HCT116 (cell line): ENCODE measurements at regions not wholly inside any gene's neighbourhood (a gene's known extent, or its start where the extent isn't known, plus 50 kb on each side); places are given as distances from the start of the nearest gene placed in this dataset.
A peak's percentile ranks its signal among the peaks of the same experiment; 100 is the strongest.

Experiments
- ATAC-seq: fragments of 200-7000 bp; cut with Tn5 transposase; 2 replicates; pipeline ENCODE4 v1.9.1; 2020; ENCODE audit warnings: mild to moderate bottlenecking, moderate library complexity
- BruUV-seq: library from RNA; stranded (reverse); fragments of 400-500 nt; replicated peaks from 2 replicates; lab custom pipeline; 2021; lab: Mats Ljungman, UMichigan
- CTCF ChIA-PET: fragments of 300-600 bp; sonication (Branson Sonifier 250); formaldehyde crosslinking; loops from one replicate; lab custom pipeline; 2021; ENCODE audit warnings: antibody characterized with exemption; lab: Charles Lee
- POLR2A ChIA-PET: fragments of 300-600, 350-600 bp; sonication (Branson Sonifier 250); formaldehyde crosslinking; loops from one replicate; lab custom pipeline; 2021; ENCODE audit warnings: antibody characterized with exemption; lab: Charles Lee
- RAD21 ChIA-PET, 2 experiments: fragments of 300-600 bp; sonication (Branson Sonifier 250); formaldehyde crosslinking; loops; one replicate each; lab custom pipeline; 2023; ENCODE audit warnings: low total read pairs in 2 of 2; ENCODE audit not compliant: uncharacterized antibody in 2 of 2, unreplicated experiment in 2 of 2, low non-redundant PET in 1 of 2; lab: Charles Lee
- DNase-seq: peaks from one replicate; pipeline ENCODE4 v3.0.0-alpha.2; 2010; ENCODE audit warnings: low read depth, low spot score
- H2AFZ ChIP-seq: fragments of 200-600 bp; shearing (Covaris generic), sonication (generic); 2 replicates; pipeline ENCODE4 v1.6.1; 2017; ENCODE audit warnings: low read depth, mixed run types, mixed read lengths, antibody characterized with exemption, low read length; ENCODE audit not compliant: poor library complexity, severe bottlenecking
- H3K27ac ChIP-seq: 2 replicates; pipeline ENCODE4 v1.5.1; 2012; ENCODE audit warnings: low read depth, low read length
- H3K27me3 ChIP-seq: fragments of 200-600 bp; sonication (generic); 2 replicates; pipeline ENCODE4 v1.6.1; 2016; ENCODE audit warnings: mixed run types, low read length, mixed read lengths; ENCODE audit not compliant: insufficient read depth
- H3K36me3 ChIP-seq, 2 experiments: fragments of 200-500 bp in 1 of 2; fragments of 200-600 bp in 1 of 2; sonication (Bioruptor generic) in 1 of 2; sonication (generic) in 1 of 2; 2 replicates each; pipeline versions ENCODE4 v1.5.1 to v1.6.1; 2014 to 2016; ENCODE audit warnings: low read length in 2 of 2, inconsistent platforms in 1 of 2, mixed read lengths in 1 of 2, mixed run types in 1 of 2; ENCODE audit not compliant: insufficient read depth in 2 of 2, control insufficient read depth in 1 of 2
- H3K4me1 ChIP-seq, 2 experiments: fragments of 200-600 bp in 1 of 2; sonication (generic) in 1 of 2; 2 replicates each; pipeline versions ENCODE4 v1.5.1 to v1.6.1; 2012 to 2017; ENCODE audit warnings: low read length in 2 of 2, inconsistent platforms in 1 of 2, mild to moderate bottlenecking in 1 of 2, mixed read lengths in 1 of 2, mixed run types in 1 of 2, moderate library complexity in 1 of 2; ENCODE audit not compliant: insufficient read depth in 2 of 2, control insufficient read depth in 1 of 2
- H3K4me2 ChIP-seq: fragments of 200-600 bp; sonication (generic); 2 replicates; pipeline ENCODE4 v1.6.1; 2017; ENCODE audit warnings: mixed run types, low read length, mixed read lengths
- H3K4me3 ChIP-seq, 2 experiments: fragments of 200-600 bp in 1 of 2; sonication (generic) in 1 of 2; replicated peaks in 1 of 2; 2 replicates each; pipeline ENCODE4 v1.5.1; 2011 to 2016; ENCODE audit warnings: low read length in 2 of 2, control low read depth in 1 of 2, low read depth in 1 of 2, mild to moderate bottlenecking in 1 of 2, mixed read lengths in 1 of 2, mixed run types in 1 of 2
- H3K79me2 ChIP-seq: fragments of 200-600 bp; sonication (generic); 2 replicates; pipeline ENCODE4 v1.6.1; 2017; ENCODE audit warnings: mild to moderate bottlenecking, mixed run types, low read length, moderate library complexity, mixed read lengths; ENCODE audit not compliant: insufficient read depth
- H3K9ac ChIP-seq: fragments of 200-600 bp; sonication (generic); 2 replicates; pipeline ENCODE4 v1.6.1; 2016; ENCODE audit warnings: low read length, mixed read lengths
- H3K9me2 ChIP-seq: fragments of 200-600 bp; sonication (generic), shearing (Covaris generic); 2 replicates; pipeline ENCODE4 v1.6.1; 2017; ENCODE audit warnings: mixed run types, mild to moderate bottlenecking, moderate library complexity; ENCODE audit not compliant: insufficient read depth
- H3K9me3 ChIP-seq, 2 experiments: fragments of 200-500 bp in 1 of 2; fragments of 200-600 bp in 1 of 2; sonication (Bioruptor generic) in 1 of 2; sonication (generic) in 1 of 2; 2 replicates each; pipeline ENCODE4 v1.6.1; 2014 to 2017; ENCODE audit warnings: low read length in 2 of 2, mixed read lengths in 2 of 2, inconsistent platforms in 1 of 2, low read depth in 1 of 2, mild to moderate bottlenecking in 1 of 2, mixed run types in 1 of 2, moderate library complexity in 1 of 2; ENCODE audit not compliant: control insufficient read depth in 1 of 2, insufficient read depth in 1 of 2
- H4K20me1 ChIP-seq: fragments of 200-600 bp; sonication (generic), shearing (Covaris generic); 2 replicates; pipeline ENCODE4 v1.6.1; 2017; ENCODE audit warnings: mixed run types, mild to moderate bottlenecking, moderate library complexity; ENCODE audit not compliant: insufficient read depth
- ATF3 ChIP-seq: IDR thresholded peaks from 2 replicates; pipeline ENCODE4 v1.6.1; 2012
- EGR1 ChIP-seq: IDR thresholded peaks from 2 replicates; pipeline ENCODE4 v1.6.1; 2012; ENCODE audit warnings: low read depth
- EZH2phosphoT487 ChIP-seq: fragments of 200-600 bp; IDR thresholded peaks from 2 replicates; pipeline ENCODE4 v1.6.1; 2018; ENCODE audit warnings: antibody characterized with exemption, borderline replicate concordance
- JUND ChIP-seq: IDR thresholded peaks from 2 replicates; pipeline ENCODE4 v1.6.1; 2012
- MAX ChIP-seq: IDR thresholded peaks from 2 replicates; pipeline ENCODE4 v1.6.1; 2012
- POLR2AphosphoS5 ChIP-seq: IDR thresholded peaks from 2 replicates; pipeline ENCODE4 v1.6.1; 2011; ENCODE audit warnings: mild to moderate bottlenecking, low read depth, low read length, moderate library complexity
- RAD21 ChIP-seq: IDR thresholded peaks from 2 replicates; pipeline ENCODE4 v1.6.1; 2012; ENCODE audit warnings: low read depth, mild to moderate bottlenecking
- SP1 ChIP-seq: IDR thresholded peaks from 2 replicates; pipeline ENCODE4 v1.6.1; 2012; ENCODE audit warnings: low read depth
- SRF ChIP-seq: IDR thresholded peaks from 2 replicates; pipeline ENCODE4 v1.6.1; 2012; ENCODE audit warnings: low read depth
- TCF7L2 ChIP-seq: IDR thresholded peaks from 2 replicates; pipeline ENCODE4 v1.7.0; 2011; ENCODE audit warnings: borderline replicate concordance, inconsistent platforms; ENCODE audit not compliant: insufficient read depth, insufficient read length; ENCODE audit errors: extremely low read depth
- ZNF274 ChIP-seq: fragments of 200-500 bp; sonication (Bioruptor generic); IDR thresholded peaks from 2 replicates; pipeline ENCODE4 v1.6.1; 2014; ENCODE audit warnings: mild to moderate bottlenecking, low read depth, low read length, inconsistent platforms
- intact Hi-C: fragments of 100-400 bp; cut with micrococcal nuclease; formaldehyde crosslinking; loops from 2 replicates; pipeline ENCODE4 v1.10.0; 2022
- TF ChIP-seq, protein P1 (sequence below), 3 experiments: fragments of 200-600 bp in 1 of 3; sonication (generic) in 1 of 3; IDR thresholded peaks in 2 of 3; conservative IDR thresholded peaks in 1 of 3; 2 replicates each; pipeline ENCODE4 v1.5.1; 2012 to 2017; ENCODE audit warnings: low read depth in 2 of 3, low read length in 2 of 3, antibody characterized with exemption in 1 of 3, borderline replicate concordance in 1 of 3, control low read depth in 1 of 3, mild to moderate bottlenecking in 1 of 3, mixed read lengths in 1 of 3, mixed run types in 1 of 3, moderate library complexity in 1 of 3; ENCODE audit not compliant: insufficient read depth in 1 of 3

DNA sequence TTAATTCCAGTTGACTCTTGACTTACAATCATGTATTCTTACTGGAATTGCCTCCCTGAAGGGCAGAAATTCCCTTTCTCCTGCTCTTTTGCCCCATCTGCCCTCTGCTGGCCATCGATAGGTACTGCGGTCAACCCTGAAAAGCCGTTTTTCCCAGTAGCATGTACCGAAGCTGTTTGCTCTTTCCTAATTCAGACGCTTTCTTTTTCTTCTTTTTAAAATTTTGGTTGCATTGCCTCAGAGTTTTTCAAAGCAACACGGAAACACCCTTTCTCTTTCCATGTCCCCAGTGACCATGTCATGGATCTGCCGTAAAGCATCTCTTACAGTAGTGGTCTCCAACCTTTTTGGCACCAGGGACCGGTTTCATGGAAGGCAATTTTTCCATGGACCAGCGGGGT is 164.2 kb upstream of the C1orf21 start:
- DNase-seq (peak; percentile 29), ATAC-seq (peak; percentile 75)
- TF ChIP-seq ATF3: no peak
- TF ChIP-seq SRF: no peak
- TF ChIP-seq JUND: no peak
- no peak for TF ChIP-seq MAX
- TF ChIP-seq EGR1: no peak
- TF ChIP-seq, protein P1, sequence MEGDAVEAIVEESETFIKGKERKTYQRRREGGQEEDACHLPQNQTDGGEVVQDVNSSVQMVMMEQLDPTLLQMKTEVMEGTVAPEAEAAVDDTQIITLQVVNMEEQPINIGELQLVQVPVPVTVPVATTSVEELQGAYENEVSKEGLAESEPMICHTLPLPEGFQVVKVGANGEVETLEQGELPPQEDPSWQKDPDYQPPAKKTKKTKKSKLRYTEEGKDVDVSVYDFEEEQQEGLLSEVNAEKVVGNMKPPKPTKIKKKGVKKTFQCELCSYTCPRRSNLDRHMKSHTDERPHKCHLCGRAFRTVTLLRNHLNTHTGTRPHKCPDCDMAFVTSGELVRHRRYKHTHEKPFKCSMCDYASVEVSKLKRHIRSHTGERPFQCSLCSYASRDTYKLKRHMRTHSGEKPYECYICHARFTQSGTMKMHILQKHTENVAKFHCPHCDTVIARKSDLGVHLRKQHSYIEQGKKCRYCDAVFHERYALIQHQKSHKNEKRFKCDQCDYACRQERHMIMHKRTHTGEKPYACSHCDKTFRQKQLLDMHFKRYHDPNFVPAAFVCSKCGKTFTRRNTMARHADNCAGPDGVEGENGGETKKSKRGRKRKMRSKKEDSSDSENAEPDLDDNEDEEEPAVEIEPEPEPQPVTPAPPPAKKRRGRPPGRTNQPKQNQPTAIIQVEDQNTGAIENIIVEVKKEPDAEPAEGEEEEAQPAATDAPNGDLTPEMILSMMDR (IDR thresholded peaks at IDR 0.05 in 2 of 3, conservative IDR thresholded peaks at IDR 0.05 in 1 of 3; ENCODE audit: borderline replicate concordance in 1 of 3, insufficient read depth in 1 of 3, low read depth in 2 of 3, low read length in 2 of 3): peak; percentile 80 to 95 (median 88)
- no peak for TF ChIP-seq POLR2AphosphoS5
- no peak for TF ChIP-seq TCF7L2
- TF ChIP-seq SP1: 0 out of 2 replicates have a peak, but pooled peaks have one; percentile 7
- TF ChIP-seq RAD21: peak; percentile 86
- no peak for TF ChIP-seq EZH2phosphoT487
- no peak for TF ChIP-seq ZNF274
- Histone ChIP-seq H3K4me1 (no peaks in the 10 kb centered on the region), H3K4me2 (peak overlapping the region; percentile 45), H3K79me2 (no peaks in the 10 kb centered on the region), H3K27me3 (no peaks in the 10 kb centered on the region), H3K4me3 (0 out of 4 replicates have a peak overlapping the region, but pooled peaks of 1 of the 2 experiments have one; percentile 2), H3K9ac (no peak overlapping the region), H3K36me3 (no peaks in the 10 kb centered on the region), H3K9me2 (no peaks in the 10 kb centered on the region), H3K27ac (no peak overlapping the region), H3K9me3 (no peaks in the 10 kb centered on the region), H2AFZ (peak overlapping the region; percentile 36), H4K20me1 (no peaks in the 10 kb centered on the region)
- no TSS peak for BruUV-seq
- ChIA-PET CTCF (interaction anchor here (0.6 to 2.7 kb wide), 6 partner anchors 10 to 567 kb away, joined by 3 to 11 read pairs (median 4); no protein-coding TSS in a partner anchor), POLR2A (no interaction called here), RAD21 (interaction anchor here (1.0 to 1.1 kb wide), 2 partner anchors 147 to 441 kb away, joined by 3 to 4 read pairs; no protein-coding TSS in a partner anchor)
- intact Hi-C loops: loop anchor here (1.0 to 5.0 kb wide), 2 partner anchors 147 to 440 kb away; no protein-coding TSS in a partner anchor
